HK-2 (cell line): ENCODE measurements at regions not wholly inside any gene's neighbourhood (a gene's known extent, or its start where the extent isn't known, plus 50 kb on each side); places are given as distances from the start of the nearest gene placed in this dataset.
"Not testable (repeated sequence)": the region's sequence is repeated elsewhere in the genome, so short reads cannot be mapped to it uniquely, and the experiment has no call there.

Experiments used
- DNase-seq: peaks from one replicate; pipeline ENCODE4 v3.0.0-alpha.2; 2018; ENCODE audit not compliant: unreplicated experiment

DNA sequence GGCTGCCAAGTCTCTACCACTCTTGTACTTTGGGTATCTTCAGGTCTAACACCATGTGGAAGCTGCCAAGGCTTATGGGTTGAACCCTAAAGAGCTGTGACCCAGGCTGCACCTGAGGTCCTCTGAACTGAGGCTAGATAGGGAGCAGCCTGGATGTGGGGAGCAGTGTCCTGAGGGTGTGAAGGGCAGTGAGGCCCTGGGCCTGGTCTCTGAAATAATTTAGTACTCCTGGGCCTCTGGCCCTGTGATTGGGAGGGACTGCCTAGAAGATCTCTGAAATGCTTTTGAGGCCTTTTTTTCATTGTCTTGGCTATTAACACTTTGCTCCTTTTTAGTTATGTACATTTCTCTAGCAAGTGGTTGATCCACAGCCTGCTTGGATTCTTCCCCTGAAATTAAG, 847.2 kb upstream of the B3GALT2 start:
- DNase-seq = no peak

DNA sequence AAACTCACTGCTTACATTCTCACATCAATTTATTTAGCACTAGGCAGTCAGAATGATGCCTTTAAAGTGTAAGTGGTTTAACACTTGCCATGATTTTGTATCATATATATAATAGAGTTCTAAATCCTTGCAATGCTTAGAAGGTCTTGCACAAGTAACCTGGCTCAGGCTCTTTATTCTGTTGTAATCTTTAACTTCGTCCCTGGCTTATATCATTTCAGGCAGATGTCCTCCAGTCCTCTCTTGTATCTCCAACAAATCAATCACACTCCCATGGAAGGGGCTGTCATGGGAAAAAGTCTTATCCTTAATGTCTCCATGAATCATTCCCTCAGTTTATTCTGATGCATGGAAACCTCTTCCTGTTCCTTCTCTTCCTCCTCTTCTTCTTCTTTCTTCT, 841.6 kb upstream of the B3GALT2 start:
- no peak for DNase-seq

DNA sequence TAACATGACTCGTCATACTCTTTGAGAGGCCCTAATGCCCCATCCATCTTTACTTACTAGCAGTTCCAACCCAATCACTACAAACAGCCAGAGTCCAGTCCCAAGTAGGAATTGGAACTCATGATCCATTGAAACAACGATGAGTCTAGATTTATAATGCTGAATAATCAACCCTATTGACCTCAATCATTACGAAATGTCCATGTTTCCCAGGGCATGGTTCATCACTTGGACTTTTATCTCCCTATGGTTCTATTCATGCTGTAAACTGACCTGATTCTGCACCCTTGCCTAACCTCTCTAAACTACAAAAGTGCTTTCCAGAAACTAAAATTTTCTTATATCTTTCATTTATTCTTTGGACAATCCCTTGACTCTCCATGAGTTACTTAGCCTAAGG, 840.0 kb upstream of the B3GALT2 start:
- DNase-seq = no peak

- no peak for DNase-seq
These were observed 838.2 kb upstream of the B3GALT2 start for GRCh38 chr1:194024659-194025058.

DNA sequence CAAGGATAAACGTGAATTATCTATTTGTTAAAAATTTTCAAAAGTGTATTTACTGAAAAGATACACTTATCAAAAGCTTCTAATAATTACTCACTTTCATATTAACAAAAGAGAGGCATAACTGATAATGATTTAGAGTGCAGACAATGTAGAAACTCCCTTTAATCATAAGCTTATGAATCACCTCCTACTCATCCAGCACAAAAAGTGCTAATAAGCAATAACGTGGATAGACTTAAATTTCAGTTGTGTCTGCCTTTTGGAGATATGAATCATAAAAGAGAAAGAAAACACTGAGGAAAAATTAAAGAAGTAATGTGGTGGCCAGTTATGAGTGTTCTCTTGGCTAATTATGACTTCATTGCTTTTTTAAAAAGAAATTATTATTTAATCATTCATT, 827.6 kb upstream of the B3GALT2 start:
- DNase-seq = no peak

DNA sequence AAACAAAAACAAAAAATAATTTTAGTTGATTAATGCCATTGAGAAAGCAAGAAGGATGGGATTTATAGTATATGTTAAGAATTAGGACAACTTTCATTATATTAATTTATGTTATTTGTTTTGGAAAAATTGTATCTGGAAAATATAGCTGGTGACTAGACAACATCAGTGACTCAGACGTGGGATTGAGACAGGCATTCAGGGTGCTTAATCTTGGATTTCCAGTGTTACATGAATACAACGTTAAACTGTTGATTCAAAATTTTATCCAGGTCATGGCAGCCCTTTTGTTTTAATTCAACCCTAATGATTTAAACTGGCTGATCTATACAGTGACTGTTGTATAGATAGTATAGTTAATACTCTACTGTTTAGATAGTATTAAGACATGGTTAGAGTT, 827.1 kb upstream of the B3GALT2 start:
- DNase-seq = no peak

- DNase-seq = no peak
These were observed 817.7 kb upstream of the B3GALT2 start for GRCh38 chr1:194004146-194004545.

- not testable (repeated sequence) for DNase-seq
These were observed 815.4 kb upstream of the B3GALT2 start for GRCh38 chr1:194001726-194002350.

DNA sequence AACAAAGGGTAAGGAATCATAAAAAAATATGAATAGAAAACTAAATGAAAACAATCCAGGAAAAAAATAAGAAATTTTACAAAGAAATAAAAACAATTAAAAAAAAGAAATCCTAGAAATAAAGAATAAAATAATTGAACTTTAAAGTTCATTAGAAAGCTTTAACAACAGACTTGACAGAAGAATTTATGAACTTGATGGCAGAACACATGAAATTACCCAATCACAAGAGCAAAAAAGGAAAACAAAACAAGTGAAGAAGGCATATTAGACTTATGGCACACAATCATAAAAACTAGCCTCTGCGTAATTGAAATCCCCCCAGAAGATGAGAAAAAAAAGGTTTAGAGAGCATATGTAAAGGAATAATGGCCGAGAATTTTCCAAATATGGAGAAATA, 802.5 kb upstream of the B3GALT2 start:
- DNase-seq = no peak

DNA sequence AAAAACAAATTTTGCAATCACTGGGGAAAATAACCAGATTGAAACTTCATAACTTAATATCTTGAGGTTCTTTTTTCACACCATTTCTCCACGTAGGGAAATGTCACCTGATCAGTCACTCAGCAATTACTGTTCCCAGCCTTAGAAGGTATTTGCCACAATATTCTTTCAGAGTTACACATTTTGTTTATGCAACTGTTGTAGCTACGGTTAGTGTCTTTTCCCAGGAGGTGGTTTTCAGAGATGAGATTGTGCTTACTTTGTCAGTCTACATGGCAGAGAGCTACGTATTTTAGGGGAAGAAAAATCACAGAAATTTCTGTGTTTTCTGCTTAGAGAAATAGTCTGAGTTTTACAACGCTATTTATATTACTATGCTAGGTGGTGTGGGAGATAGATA, 792.8 kb upstream of the B3GALT2 start:
- DNase-seq = no peak

DNA sequence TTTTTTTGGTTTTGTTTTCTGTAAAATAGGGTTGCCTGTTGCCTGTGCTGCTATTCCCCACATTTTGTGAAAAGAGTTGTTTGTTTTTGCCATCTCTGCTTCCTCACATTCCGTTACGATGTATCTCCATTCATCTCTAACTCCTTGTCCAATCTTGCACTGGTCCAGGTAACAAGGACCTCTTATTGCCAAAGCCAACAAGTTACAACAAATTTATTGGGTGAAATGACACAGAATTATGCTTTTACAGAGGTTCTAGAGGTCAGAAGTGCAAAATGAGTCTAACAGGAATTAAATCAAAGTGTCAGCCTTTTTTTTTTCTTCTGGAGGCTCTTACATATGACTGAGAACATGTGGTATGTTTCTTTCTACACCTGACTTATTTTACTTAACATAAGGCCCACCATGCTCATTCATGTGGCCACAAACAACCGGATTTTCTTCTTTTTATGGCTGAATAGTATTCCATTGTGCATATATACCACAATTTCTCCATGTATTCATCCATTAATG, 787.9 kb upstream of the B3GALT2 start:
- DNase-seq = no peak

DNA sequence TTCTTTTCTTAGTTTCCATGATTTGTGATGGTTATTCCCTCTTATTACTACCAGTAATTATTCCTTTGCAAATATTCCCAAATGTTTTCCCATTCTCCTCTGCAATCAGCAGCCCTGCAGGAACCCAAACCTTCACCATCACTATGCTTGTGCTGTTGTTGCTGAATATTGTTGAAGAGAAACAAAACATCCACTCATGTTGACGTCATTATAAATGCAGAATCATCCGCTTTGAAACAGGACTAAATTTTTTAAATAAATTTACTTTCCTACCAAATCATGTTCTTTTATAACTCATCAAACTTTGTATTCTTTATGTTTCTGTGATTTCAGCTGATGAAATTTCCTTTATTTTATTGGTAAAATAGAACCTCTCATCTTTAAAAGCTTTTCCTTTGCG, 787.0 kb upstream of the B3GALT2 start:
- no peak for DNase-seq

GRCh38 chr1:193971595-193971994, 785.2 kb upstream of the B3GALT2 start:
- no peak for DNase-seq

GRCh38 chr1:193960499-193960898, 774.1 kb upstream of the B3GALT2 start:
- DNase-seq = no peak

DNA sequence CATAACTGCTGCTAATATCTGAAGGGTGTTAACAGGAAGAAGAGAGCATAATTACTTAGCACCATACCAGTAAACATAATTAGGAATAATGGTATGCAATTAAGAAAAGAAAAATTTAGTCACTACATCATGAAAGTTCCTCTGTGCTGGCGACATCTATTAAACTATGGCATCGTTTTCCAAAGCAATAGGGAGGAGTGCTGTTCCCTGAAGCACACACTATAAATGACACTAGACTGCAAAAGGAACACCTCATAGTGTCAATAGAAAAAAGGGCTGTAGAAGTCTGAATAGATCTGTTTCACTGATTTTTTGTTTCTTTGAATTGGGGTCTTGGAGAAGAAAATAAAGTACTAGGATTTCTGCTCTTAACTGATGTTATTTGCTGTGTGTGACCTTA, 773.6 kb upstream of the B3GALT2 start:
- no peak for DNase-seq

DNA sequence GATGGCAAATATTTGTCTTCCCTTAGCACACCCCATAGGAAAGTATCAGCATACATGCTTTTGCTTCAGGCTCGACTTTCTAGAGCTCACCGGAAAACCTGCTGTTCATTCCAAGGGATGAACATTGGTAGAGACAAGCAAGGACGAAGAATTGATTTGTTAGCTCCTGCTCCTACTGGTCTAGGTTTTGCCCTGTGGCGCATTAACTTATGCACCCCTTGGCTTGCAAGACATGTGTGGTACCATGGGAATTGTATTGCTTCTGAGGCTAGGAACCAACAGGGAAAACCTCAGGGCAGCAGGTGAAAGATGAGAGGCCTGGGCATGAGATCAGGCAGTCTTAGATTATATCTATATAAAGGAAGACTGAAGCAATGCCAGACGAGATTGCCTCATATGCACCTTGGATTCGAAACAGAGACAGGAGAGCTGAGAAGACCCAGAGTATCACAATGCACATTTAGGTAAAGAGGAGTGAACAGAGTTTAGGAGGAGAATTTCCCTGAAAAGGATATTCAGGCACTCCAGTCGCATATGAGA, 771.2 kb upstream of the B3GALT2 start:
- no peak for DNase-seq

- no peak for DNase-seq
These were observed 766.5 kb upstream of the B3GALT2 start for GRCh38 chr1:193952778-193953374.

GRCh38 chr1:193951984-193952383, 765.6 kb upstream of the B3GALT2 start:
- DNase-seq = no peak

DNA sequence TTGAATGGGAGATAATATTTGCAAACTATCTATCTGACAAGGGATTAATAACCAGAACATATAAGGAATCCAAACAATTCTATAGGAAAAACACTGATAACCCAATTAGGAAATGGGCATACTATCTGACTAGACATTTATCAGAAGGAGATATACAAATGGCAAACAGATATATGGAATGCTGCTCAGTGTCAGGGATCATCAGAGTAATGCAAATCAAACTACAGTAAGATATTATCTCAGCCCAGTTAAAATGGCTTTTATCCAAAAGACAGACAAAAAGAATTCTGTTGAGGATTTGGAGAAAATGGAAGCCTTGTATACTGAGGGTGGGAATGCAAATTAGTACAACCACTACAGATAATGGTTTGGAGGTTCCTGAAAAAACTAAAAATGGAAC, 758.0 kb upstream of the B3GALT2 start:
- DNase-seq = no peak

GRCh38 chr1:193940176-193940575, 753.8 kb upstream of the B3GALT2 start:
- DNase-seq = no peak

- DNase-seq = no peak
These were observed 753.2 kb upstream of the B3GALT2 start for GRCh38 chr1:193939585-193939984.

GRCh38 chr1:193937308-193937707, 750.9 kb upstream of the B3GALT2 start:
- DNase-seq = no peak

DNA sequence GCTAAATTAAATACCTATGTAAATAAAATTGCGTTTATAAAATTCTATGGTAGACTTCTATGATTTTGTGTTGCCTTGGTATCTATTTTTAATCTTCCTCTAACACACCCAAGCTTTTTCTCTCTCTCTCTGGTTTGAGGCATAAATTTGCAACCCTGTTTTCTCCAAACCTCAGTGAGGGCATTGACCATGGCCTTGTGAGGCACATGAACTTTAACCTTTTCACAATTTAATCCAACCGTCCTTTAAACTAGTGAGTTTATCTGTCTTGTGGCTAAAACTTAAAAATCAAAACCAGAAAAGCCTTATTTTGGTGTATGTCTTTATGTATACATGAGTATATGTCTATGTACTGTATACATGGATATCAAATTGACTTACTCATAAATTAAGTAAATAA, 746.6 kb upstream of the B3GALT2 start:
- no peak for DNase-seq

GRCh38 chr1:193931356-193931755, 744.9 kb upstream of the B3GALT2 start:
- DNase-seq = no peak
